Kidney (tissue), 13 donors: ENCODE measurements at regions not wholly inside any gene's neighbourhood (a gene's known extent, or its start where the extent isn't known, plus 50 kb on each side); places are given as distances from the start of the nearest gene placed in this dataset.

Experiments used
- DNase-seq, 5 donors: peaks; one replicate each; pipeline ENCODE4 v3.0.0-alpha.2; 2013 to 2020
- FAIRE-seq: peaks from 2 replicates; lab custom pipeline; 2012; peaks lifted over from hg19 to GRCh38; lab: Jason Lieb, UNC
- H3K27ac ChIP-seq, 2 donors: one replicate each; pipeline ENCODE4 v1.7.0; 2013; ENCODE audit warnings: low read depth in 2 of 2, low read length in 2 of 2, inconsistent platforms in 1 of 2
- H3K27me3 ChIP-seq: one replicate; pipeline ENCODE4 v1.7.1; 2013; ENCODE audit warnings: low read length, inconsistent platforms; ENCODE audit not compliant: control insufficient read depth, insufficient read depth
- H3K36me3 ChIP-seq, 3 donors: one replicate each; pipeline versions ENCODE4 v1.7.0 to v1.7.1; 2013; ENCODE audit warnings: low read length in 3 of 3, control low read depth in 1 of 3, inconsistent platforms in 1 of 3; ENCODE audit not compliant: insufficient read depth in 3 of 3, control insufficient read depth in 2 of 3
- H3K4me1 ChIP-seq, 3 donors: one replicate each; pipeline versions ENCODE4 v1.7.0 to v1.7.1; 2013; ENCODE audit warnings: low read length in 3 of 3, inconsistent platforms in 1 of 3, low read depth in 1 of 3; ENCODE audit not compliant: control insufficient read depth in 2 of 3, insufficient read depth in 2 of 3
- H3K4me3 ChIP-seq, 3 donors: one replicate each; pipeline versions ENCODE4 v1.7.0 to v1.8.1; 2013; ENCODE audit warnings: low read length in 3 of 3, control low read depth in 1 of 3, inconsistent platforms in 1 of 3
- H3K9ac ChIP-seq, 3 donors: one replicate each; pipeline versions ENCODE4 v1.7.0 to v1.7.1; 2013; ENCODE audit warnings: low read length in 3 of 3, control low read depth in 1 of 3, inconsistent platforms in 1 of 3
- H3K9me3 ChIP-seq, 3 donors: one replicate each; pipeline versions ENCODE4 v1.7.0 to v1.7.1; 2013; ENCODE audit warnings: low read length in 3 of 3, control low read depth in 1 of 3, inconsistent platforms in 1 of 3; ENCODE audit not compliant: control insufficient read depth in 2 of 3, insufficient read depth in 1 of 3
- CTCF ChIP-seq: IDR thresholded peaks from 3 replicates; pipeline ENCODE4 v1.5.1; 2012; ENCODE audit warnings: mild to moderate bottlenecking, moderate library complexity, borderline replicate concordance; ENCODE audit not compliant: insufficient read depth; ENCODE audit errors: extremely low read depth
- intact Hi-C: fragments of 100-400 bp; cut with DNase I; formaldehyde crosslinking; loops from one replicate; pipeline ENCODE4 v1.11.1; 2022
- donor health status: control.
- donor health status: control.
- donor health status: control.
- donor health status: control.
- donor health status: control.
- donor health status: DM: yes; HTN: yes; CAD: no.
- donor health status: Normal renal cell carcinoma (clear cell type).

GRCh38 chr5:167463939-167464338 is 827.5 kb upstream of the WWC1 start:
- H3K9ac ChIP-seq = no peak overlapping the region
- intact Hi-C loops = no loop called here

DNA sequence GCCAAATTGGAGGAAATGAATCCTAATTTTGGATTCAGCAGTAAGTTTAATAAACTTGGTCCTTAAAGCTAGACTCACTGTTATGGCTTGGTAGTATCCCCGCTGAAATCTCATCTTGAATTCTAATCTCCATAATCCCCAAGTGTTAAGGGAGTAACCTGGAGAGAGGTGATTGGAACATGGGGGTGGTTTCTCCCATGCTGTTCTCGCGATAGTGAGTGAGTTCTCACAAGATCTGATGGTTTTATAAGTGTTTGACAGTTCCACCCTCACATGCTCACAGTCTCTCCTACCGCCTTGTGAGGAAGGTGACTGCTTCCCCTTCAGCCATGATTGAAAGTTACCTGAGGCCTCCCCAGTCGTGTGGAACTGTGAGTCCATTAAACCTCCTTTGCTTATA is 824.5 kb upstream of the WWC1 start:
- no peaks in the 10 kb centered on the region for H3K9me3 ChIP-seq
- H3K4me1 ChIP-seq = no peaks in the 10 kb centered on the region
- no peaks in the 10 kb centered on the region for H3K36me3 ChIP-seq
- FAIRE-seq (no peak), DNase-seq (no peak)
- no peaks in the 10 kb centered on the region for H3K27me3 ChIP-seq
- TF ChIP-seq CTCF = no peak
- intact Hi-C loops = no loop called here
- H3K4me3 ChIP-seq = no peak overlapping the region
- no peak overlapping the region for H3K27ac ChIP-seq
- no peak overlapping the region for H3K9ac ChIP-seq

More at GRCh38 chr5:167463939-167464338, 827.5 kb upstream of the WWC1 start:
- Histone ChIP-seq H3K27ac (no peak overlapping the region), H3K27me3 (no peaks in the 10 kb centered on the region), H3K36me3 (no peaks in the 10 kb centered on the region), H3K4me3 (no peak overlapping the region), H3K9me3 (no peaks in the 10 kb centered on the region), H3K4me1 (no peaks in the 10 kb centered on the region)
- no peak for TF ChIP-seq CTCF
- FAIRE-seq (no peak), DNase-seq (no peak)

- intact Hi-C loops = no loop called here
- FAIRE-seq = no peak
These were observed 818.8 kb upstream of the WWC1 start for GRCh38 chr5:167472566-167473108.

More at GRCh38 chr5:167472566-167473108, 818.8 kb upstream of the WWC1 start:
- no peak overlapping the region for H3K4me3 ChIP-seq
- no peaks in the 10 kb centered on the region for H3K36me3 ChIP-seq
- H3K9ac ChIP-seq = no peak overlapping the region
- peak in 1 of 5 donors; percentile 29 for DNase-seq
- no peaks in the 10 kb centered on the region for H3K9me3 ChIP-seq
- H3K4me1 ChIP-seq = no peaks in the 10 kb centered on the region
- TF ChIP-seq CTCF = no peak
- H3K27me3 ChIP-seq = no peaks in the 10 kb centered on the region
- no peak overlapping the region for H3K27ac ChIP-seq
